HepG2 (cell line): ENCODE measurements at regions not wholly inside any gene's neighbourhood (a gene's known extent, or its start where the extent isn't known, plus 50 kb on each side); places are given as distances from the start of the nearest gene placed in this dataset.

ENCODE experiments used
- EHMT2 ChIP-seq: fragments of 200-600 bp; sonication (generic); IDR thresholded peaks from 2 replicates; pipeline ENCODE4 v1.7.0; 2017; ENCODE audit warnings: antibody characterized with exemption, low read depth, low read length, borderline replicate concordance
- GATA4 ChIP-seq: sonication (generic); IDR thresholded peaks from 2 replicates; pipeline ENCODE4 v1.6.1; 2016; ENCODE audit warnings: antibody characterized with exemption, low read depth, borderline replicate concordance
- MAZ ChIP-seq, 2 experiments: sonication (generic) in 1 of 2; formaldehyde crosslinking in 1 of 2; IDR thresholded peaks; 2 replicates each; pipeline versions ENCODE4 v1.5.0 to v1.6.1; 2012 to 2020; ENCODE audit warnings: low read depth in 2 of 2, mild to moderate bottlenecking in 2 of 2, borderline replicate concordance in 1 of 2, improper control_type of control experiment in 1 of 2, low read length in 1 of 2, missing genetic modification reagents in 1 of 2, moderate library complexity in 1 of 2
- SIX1 ChIP-seq: sonication (generic); formaldehyde crosslinking; IDR thresholded peaks from 2 replicates; pipeline ENCODE4 v1.4.0; 2020; ENCODE audit warnings: missing genetic modification reagents, borderline replicate concordance
- SOX13 ChIP-seq, 3 experiments: fragments of 450-650 bp in 1 of 3; sonication (generic) in 1 of 3; formaldehyde crosslinking in 1 of 3; IDR thresholded peaks in 2 of 3; conservative IDR thresholded peaks in 1 of 3; 2 replicates each; pipeline versions ENCODE4 v1.5.0 to v1.6.1; 2016 to 2020; ENCODE audit warnings: antibody characterized with exemption in 1 of 3, mild to moderate bottlenecking in 1 of 3, missing compliant biosample characterization in 1 of 3, missing genetic modification reagents in 1 of 3, moderate library complexity in 1 of 3
- ZNF143 ChIP-seq: sonication (generic); formaldehyde crosslinking; IDR thresholded peaks from 2 replicates; pipeline ENCODE4 v1.4.0; 2020; ENCODE audit warnings: missing genetic modification reagents
- ZNF34 ChIP-seq: sonication (generic); formaldehyde crosslinking; IDR thresholded peaks from 2 replicates; pipeline ENCODE4 v1.4.0; 2020; ENCODE audit warnings: mild to moderate bottlenecking, missing genetic modification reagents, borderline replicate concordance
- ZNF343 ChIP-seq: sonication (generic); formaldehyde crosslinking; IDR thresholded peaks from 2 replicates; pipeline ENCODE4 v1.4.0; 2020; ENCODE audit warnings: mild to moderate bottlenecking, missing genetic modification reagents
- ZNF562 ChIP-seq: sonication (generic); formaldehyde crosslinking; IDR thresholded peaks from 2 replicates; pipeline ENCODE4 v1.8.0; 2022; ENCODE audit warnings: missing genetic modification reagents, borderline replicate concordance
- ZNF720 ChIP-seq: sonication (generic); formaldehyde crosslinking; IDR thresholded peaks from 2 replicates; pipeline ENCODE4 v1.4.0; 2020; ENCODE audit warnings: missing genetic modification reagents
- TF ChIP-seq, protein P1 (sequence below): fragments of 450-650 bp; IDR thresholded peaks from 2 replicates; pipeline ENCODE4 v1.6.1; 2016
- TF ChIP-seq, protein P2 (sequence below): IDR thresholded peaks from 2 replicates; pipeline ENCODE4 v1.4.0; 2020; ENCODE audit warnings: mild to moderate bottlenecking, missing genetic modification reagents
- TF ChIP-seq, protein P3 (sequence below): sonication (generic); formaldehyde crosslinking; IDR thresholded peaks from 2 replicates; pipeline ENCODE4 v1.5.0; 2020; ENCODE audit warnings: missing genetic modification reagents
- TF ChIP-seq, protein P4 (sequence below): sonication (generic); formaldehyde crosslinking; IDR thresholded peaks from 2 replicates; pipeline ENCODE4 v1.5.0; 2020; ENCODE audit warnings: mild to moderate bottlenecking, missing genetic modification reagents
- TF ChIP-seq, protein P5 (sequence below): sonication (generic); formaldehyde crosslinking; IDR thresholded peaks from 2 replicates; pipeline ENCODE4 v1.4.0; 2020; ENCODE audit warnings: missing genetic modification reagents
- TF ChIP-seq, protein P6 (sequence below): sonication (generic); formaldehyde crosslinking; IDR thresholded peaks from 2 replicates; pipeline ENCODE4 v1.5.0; 2020; ENCODE audit warnings: missing genetic modification reagents

DNA sequence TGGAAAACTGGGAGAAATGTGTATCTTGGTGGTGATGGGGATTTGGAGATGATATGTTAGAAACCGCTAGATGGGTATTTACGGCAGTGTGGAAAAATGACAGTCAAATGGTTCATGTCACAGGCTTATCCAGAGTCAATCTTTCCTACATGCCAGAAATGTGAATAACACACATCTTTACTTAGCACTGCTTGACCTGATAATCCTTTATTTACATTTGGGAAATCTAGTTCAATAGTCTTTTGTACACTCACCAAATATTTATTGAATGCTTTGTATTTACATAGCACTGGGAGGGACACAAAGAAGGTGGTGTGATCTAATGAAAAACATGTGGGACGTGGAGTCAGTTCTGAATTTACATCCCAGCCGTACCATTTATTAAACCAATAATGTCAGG lies 208.2 kb downstream of the DIO2 start (continued):
- TF ChIP-seq, protein P1, sequence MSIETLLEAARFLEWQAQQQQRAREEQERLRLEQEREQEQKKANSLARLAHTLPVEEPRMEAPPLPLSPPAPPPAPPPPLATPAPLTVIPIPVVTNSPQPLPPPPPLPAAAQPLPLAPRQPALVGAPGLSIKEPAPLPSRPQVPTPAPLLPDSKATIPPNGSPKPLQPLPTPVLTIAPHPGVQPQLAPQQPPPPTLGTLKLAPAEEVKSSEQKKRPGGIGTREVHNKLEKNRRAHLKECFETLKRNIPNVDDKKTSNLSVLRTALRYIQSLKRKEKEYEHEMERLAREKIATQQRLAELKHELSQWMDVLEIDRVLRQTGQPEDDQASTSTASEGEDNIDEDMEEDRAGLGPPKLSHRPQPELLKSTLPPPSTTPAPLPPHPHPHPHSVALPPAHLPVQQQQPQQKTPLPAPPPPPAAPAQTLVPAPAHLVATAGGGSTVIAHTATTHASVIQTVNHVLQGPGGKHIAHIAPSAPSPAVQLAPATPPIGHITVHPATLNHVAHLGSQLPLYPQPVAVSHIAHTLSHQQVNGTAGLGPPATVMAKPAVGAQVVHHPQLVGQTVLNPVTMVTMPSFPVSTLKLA, result no peak
- TF ChIP-seq, protein P2, sequence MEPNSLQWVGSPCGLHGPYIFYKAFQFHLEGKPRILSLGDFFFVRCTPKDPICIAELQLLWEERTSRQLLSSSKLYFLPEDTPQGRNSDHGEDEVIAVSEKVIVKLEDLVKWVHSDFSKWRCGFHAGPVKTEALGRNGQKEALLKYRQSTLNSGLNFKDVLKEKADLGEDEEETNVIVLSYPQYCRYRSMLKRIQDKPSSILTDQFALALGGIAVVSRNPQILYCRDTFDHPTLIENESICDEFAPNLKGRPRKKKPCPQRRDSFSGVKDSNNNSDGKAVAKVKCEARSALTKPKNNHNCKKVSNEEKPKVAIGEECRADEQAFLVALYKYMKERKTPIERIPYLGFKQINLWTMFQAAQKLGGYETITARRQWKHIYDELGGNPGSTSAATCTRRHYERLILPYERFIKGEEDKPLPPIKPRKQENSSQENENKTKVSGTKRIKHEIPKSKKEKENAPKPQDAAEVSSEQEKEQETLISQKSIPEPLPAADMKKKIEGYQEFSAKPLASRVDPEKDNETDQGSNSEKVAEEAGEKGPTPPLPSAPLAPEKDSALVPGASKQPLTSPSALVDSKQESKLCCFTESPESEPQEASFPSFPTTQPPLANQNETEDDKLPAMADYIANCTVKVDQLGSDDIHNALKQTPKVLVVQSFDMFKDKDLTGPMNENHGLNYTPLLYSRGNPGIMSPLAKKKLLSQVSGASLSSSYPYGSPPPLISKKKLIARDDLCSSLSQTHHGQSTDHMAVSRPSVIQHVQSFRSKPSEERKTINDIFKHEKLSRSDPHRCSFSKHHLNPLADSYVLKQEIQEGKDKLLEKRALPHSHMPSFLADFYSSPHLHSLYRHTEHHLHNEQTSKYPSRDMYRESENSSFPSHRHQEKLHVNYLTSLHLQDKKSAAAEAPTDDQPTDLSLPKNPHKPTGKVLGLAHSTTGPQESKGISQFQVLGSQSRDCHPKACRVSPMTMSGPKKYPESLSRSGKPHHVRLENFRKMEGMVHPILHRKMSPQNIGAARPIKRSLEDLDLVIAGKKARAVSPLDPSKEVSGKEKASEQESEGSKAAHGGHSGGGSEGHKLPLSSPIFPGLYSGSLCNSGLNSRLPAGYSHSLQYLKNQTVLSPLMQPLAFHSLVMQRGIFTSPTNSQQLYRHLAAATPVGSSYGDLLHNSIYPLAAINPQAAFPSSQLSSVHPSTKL (CRISPR knock-in tag), result peak; percentile 98
- TF ChIP-seq, protein P3, sequence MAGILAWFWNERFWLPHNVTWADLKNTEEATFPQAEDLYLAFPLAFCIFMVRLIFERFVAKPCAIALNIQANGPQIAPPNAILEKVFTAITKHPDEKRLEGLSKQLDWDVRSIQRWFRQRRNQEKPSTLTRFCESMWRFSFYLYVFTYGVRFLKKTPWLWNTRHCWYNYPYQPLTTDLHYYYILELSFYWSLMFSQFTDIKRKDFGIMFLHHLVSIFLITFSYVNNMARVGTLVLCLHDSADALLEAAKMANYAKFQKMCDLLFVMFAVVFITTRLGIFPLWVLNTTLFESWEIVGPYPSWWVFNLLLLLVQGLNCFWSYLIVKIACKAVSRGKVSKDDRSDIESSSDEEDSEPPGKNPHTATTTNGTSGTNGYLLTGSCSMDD (CRISPR knock-in tag), result no peak
- TF ChIP-seq, protein P4, sequence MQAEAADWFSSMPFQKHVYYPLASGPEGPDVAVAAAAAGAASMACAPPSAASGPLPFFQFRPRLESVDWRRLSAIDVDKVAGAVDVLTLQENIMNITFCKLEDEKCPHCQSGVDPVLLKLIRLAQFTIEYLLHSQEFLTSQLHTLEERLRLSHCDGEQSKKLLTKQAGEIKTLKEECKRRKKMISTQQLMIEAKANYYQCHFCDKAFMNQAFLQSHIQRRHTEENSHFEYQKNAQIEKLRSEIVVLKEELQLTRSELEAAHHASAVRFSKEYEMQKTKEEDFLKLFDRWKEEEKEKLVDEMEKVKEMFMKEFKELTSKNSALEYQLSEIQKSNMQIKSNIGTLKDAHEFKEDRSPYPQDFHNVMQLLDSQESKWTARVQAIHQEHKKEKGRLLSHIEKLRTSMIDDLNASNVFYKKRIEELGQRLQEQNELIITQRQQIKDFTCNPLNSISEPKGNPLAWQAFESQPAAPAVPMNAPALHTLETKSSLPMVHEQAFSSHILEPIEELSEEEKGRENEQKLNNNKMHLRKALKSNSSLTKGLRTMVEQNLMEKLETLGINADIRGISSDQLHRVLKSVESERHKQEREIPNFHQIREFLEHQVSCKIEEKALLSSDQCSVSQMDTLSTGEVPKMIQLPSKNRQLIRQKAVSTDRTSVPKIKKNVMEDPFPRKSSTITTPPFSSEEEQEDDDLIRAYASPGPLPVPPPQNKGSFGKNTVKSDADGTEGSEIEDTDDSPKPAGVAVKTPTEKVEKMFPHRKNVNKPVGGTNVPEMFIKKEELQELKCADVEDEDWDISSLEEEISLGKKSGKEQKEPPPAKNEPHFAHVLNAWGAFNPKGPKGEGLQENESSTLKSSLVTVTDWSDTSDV (CRISPR knock-in tag), result no peak
- TF ChIP-seq SOX13 (IDR thresholded peaks at IDR 0.05) (no peak), SOX13 (CRISPR knock-in tag; conservative IDR thresholded peaks at IDR 0.05 in 1 of 2, IDR thresholded peaks at IDR 0.05 in 1 of 2) (peak in 1 of 2 experiments; percentile 92; a peak in 2 of 4 replicates), ZNF343 (CRISPR knock-in tag) (no peak), SIX1 (no peak; the same call in 1 of the 2 replicates), MAZ (IDR thresholded peaks at IDR 0.05; ENCODE audit: borderline replicate concordance, low read depth, low read length) (no peak), MAZ (CRISPR knock-in tag; IDR thresholded peaks at IDR 0.05; ENCODE audit: low read depth) (no peak), ZNF720 (CRISPR knock-in tag) (no peak), ZNF34 (no peak), ZNF562 (CRISPR knock-in tag) (0 out of 2 replicates have a peak, but pooled peaks have one; percentile 54), EHMT2 (no peak), ZNF143 (CRISPR knock-in tag) (no peak), GATA4 (peak; percentile 60; the same call in 1 of the 2 replicates)
- TF ChIP-seq, protein P5, sequence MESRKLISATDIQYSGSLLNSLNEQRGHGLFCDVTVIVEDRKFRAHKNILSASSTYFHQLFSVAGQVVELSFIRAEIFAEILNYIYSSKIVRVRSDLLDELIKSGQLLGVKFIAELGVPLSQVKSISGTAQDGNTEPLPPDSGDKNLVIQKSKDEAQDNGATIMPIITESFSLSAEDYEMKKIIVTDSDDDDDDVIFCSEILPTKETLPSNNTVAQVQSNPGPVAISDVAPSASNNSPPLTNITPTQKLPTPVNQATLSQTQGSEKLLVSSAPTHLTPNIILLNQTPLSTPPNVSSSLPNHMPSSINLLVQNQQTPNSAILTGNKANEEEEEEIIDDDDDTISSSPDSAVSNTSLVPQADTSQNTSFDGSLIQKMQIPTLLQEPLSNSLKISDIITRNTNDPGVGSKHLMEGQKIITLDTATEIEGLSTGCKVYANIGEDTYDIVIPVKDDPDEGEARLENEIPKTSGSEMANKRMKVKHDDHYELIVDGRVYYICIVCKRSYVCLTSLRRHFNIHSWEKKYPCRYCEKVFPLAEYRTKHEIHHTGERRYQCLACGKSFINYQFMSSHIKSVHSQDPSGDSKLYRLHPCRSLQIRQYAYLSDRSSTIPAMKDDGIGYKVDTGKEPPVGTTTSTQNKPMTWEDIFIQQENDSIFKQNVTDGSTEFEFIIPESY (CRISPR knock-in tag), result no peak
- TF ChIP-seq, protein P6, sequence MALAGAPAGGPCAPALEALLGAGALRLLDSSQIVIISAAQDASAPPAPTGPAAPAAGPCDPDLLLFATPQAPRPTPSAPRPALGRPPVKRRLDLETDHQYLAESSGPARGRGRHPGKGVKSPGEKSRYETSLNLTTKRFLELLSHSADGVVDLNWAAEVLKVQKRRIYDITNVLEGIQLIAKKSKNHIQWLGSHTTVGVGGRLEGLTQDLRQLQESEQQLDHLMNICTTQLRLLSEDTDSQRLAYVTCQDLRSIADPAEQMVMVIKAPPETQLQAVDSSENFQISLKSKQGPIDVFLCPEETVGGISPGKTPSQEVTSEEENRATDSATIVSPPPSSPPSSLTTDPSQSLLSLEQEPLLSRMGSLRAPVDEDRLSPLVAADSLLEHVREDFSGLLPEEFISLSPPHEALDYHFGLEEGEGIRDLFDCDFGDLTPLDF, result no peak
